Stimulated activated CD8-positive, alpha-beta memory T cell treated with anti-CD3 and anti-CD28 coated beads, Interleukin-4, amount 100 ng/mL, for 1 hour (primary cell): ENCODE measurements at regions not wholly inside any gene's neighbourhood (a gene's known extent, or its start where the extent isn't known, plus 50 kb on each side); places are given as distances from the start of the nearest gene placed in this dataset.
"Not testable (repeated sequence)": the region's sequence is repeated elsewhere in the genome, so short reads cannot be mapped to it uniquely, and the experiment has no call there.

Experiments
- DNase-seq, 2 donors: peaks; one replicate each; pipeline ENCODE4 v3.0.0-alpha.2; 2020; ENCODE audit warnings: low read depth in 2 of 2, low spot score in 1 of 2

GRCh38 chr15:38797506-38797905, 232.9 kb upstream of the RASGRP1 start:
- DNase-seq: not testable (repeated sequence)

- not testable (repeated sequence) for DNase-seq
Observed at GRCh38 chr15:38799202-38799601, 234.6 kb upstream of the RASGRP1 start.

GRCh38 chr15:38809621-38810020, 245.0 kb upstream of the RASGRP1 start:
- no peak for DNase-seq

GRCh38 chr15:38810686-38811085, 246.1 kb upstream of the RASGRP1 start:
- no peak for DNase-seq

- not testable (repeated sequence) for DNase-seq
Observed at GRCh38 chr15:38814254-38814653, 249.6 kb upstream of the RASGRP1 start.

GRCh38 chr15:38814891-38815290, 250.3 kb upstream of the RASGRP1 start:
- DNase-seq: no peak

GRCh38 chr15:38817427-38818156, 253.0 kb upstream of the RASGRP1 start:
- peak; percentile 60 to 61 for DNase-seq

- no peak for DNase-seq
Observed at GRCh38 chr15:38818157-38818790, 253.7 kb upstream of the RASGRP1 start.

GRCh38 chr15:38819387-38819950, 254.9 kb upstream of the RASGRP1 start:
- no peak for DNase-seq

- no peak for DNase-seq
Observed at GRCh38 chr15:38823263-38823662, 258.6 kb upstream of the RASGRP1 start.

GRCh38 chr15:38824719-38825118, 260.1 kb upstream of the RASGRP1 start:
- DNase-seq: no peak

GRCh38 chr15:38826880-38827279, 262.3 kb upstream of the RASGRP1 start:
- no peak for DNase-seq

GRCh38 chr15:38828031-38828532, 263.5 kb upstream of the RASGRP1 start:
- DNase-seq: no peak

- no peak for DNase-seq
Observed at GRCh38 chr15:38829086-38829485, 264.5 kb upstream of the RASGRP1 start.

- DNase-seq: no peak
Observed at GRCh38 chr15:38842226-38842625, 277.6 kb upstream of the RASGRP1 start.

- no peak for DNase-seq
Observed at GRCh38 chr15:38843051-38843501, 278.5 kb upstream of the RASGRP1 start.

GRCh38 chr15:38843736-38844590, 279.3 kb upstream of the RASGRP1 start:
- no peak for DNase-seq

GRCh38 chr15:38844736-38845135, 280.1 kb upstream of the RASGRP1 start:
- DNase-seq: no peak

- no peak for DNase-seq
Observed at GRCh38 chr15:38846346-38846745, 281.7 kb upstream of the RASGRP1 start.

- no peak for DNase-seq
Observed at GRCh38 chr15:38847666-38848065, 283.1 kb upstream of the RASGRP1 start.

- no peak for DNase-seq
Observed at GRCh38 chr15:38849046-38849445, 284.4 kb upstream of the RASGRP1 start.
